GM03348 (cell line): ENCODE measurements at regions not wholly inside any gene's neighbourhood (a gene's known extent, or its start where the extent isn't known, plus 50 kb on each side); places are given as distances from the start of the nearest gene placed in this dataset.

Experiments used
- DNase-seq: peaks from one replicate; pipeline ENCODE4 v3.0.0; 2012; ENCODE audit warnings: low spot score

DNA sequence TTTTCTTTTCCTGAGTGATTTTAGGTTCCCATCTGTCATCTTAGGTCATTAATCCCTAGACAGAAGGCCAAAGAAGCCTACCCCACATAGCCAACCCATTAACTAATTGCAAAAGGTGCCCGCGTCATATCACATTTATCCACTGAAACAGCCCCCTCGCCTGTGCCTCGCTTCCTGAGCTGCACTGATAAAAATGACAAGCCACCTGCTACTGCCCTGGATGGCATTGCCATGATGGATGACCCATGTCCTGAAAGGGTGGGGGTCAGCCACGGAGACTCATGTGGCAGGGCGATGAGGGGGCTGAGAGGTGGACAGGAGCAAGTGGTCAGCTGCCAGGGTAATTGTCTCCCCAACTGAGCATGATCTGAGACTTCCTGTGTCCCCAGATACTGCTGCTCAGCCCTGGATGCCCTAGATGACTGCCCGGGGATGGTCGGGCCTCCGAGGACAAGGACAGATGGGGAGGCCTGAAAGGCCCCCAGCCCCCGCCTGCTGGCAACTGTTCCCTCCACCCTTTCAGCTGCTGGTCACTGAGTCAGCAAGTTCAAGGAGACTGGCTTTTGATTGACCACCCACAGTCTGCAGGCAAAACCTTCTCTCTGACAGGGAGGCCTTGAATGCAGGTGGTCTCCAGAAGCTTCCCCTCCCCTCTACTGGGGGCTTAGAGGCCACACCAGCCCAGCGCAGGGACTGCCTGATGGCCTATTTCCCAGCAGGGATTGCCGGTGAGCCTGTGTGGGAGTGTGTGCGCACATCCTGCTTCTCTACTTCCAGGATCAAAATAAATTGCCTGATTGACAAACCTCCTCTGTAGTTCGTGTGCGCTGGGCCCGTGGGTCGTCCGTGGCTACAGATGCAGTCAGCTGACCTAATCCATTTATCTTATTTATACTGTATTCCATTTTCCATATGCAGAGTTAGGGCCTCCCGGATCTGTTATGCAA, 496.3 kb downstream of the BCOR start:
- no peak for DNase-seq

GRCh38 chrX:39602195-39602594, 495.6 kb downstream of the BCOR start:
- DNase-seq = no peak

GRCh38 chrX:39603230-39603629, 494.5 kb downstream of the BCOR start:
- DNase-seq = no peak

DNA sequence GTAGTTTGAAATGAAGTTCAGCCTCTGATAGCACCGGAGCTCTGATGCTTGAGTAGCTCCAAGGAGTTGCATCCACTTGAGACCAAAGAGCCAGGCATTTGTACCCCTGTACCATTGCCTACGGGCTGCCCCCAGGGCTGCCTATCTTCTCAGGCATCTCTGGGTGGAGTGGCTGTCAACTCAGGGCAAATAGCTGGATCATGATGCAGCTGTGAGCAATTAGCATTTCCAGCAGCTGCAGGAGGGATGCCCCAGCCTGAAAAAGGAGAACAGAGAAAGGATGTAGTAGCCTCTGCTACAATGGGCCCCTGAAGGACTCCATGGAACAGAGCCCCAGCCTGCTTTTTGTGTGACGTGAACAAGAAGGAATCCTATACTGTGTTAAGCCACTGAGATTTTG, 492.6 kb downstream of the BCOR start:
- no peak for DNase-seq

GRCh38 chrX:39605866-39606265, 491.9 kb downstream of the BCOR start:
- no peak for DNase-seq

DNA sequence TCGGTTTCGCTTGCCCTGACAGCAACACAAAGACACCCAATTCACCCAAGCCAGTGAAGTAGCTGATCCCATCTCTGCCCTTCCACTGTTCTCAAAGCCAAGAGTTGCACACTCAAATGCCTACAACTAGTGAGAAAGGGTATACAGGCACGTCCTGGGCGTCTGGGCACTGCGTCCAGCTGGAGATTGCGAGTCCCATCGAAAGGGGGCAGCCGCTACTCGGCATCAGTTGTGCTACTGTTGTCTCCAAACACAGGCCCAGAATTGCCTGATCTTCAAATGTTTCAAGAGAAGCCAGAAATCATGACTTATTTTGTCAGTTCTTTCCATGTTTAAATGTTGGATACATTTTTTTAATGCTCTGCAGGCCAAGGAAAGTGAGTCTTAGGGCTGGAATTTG, 487.8 kb downstream of the BCOR start:
- no peak for DNase-seq

DNA sequence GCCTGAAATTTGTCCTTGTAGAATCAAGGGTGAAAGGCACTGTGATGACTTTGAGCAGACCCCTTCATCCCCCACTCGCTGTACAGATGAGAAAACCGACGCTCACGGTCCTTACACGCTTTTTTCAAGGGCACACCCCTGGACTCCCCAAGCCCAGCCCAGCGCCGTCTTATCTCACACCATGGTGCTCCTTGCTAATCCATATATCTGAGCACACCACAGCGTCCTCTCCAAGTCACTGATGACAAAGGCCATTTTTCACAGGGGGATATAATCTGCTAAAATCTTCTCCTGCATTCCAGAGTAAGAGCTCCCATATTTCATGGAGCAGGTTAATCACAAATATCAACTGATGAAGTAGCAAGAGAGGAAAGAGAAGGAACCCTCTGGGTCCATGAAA, 486.3 kb downstream of the BCOR start:
- no peak for DNase-seq

GRCh38 chrX:39613482-39613995, 484.2 kb downstream of the BCOR start:
- DNase-seq = peak; percentile 5

- DNase-seq = no peak
These were observed 483.6 kb downstream of the BCOR start for GRCh38 chrX:39613997-39614679.

DNA sequence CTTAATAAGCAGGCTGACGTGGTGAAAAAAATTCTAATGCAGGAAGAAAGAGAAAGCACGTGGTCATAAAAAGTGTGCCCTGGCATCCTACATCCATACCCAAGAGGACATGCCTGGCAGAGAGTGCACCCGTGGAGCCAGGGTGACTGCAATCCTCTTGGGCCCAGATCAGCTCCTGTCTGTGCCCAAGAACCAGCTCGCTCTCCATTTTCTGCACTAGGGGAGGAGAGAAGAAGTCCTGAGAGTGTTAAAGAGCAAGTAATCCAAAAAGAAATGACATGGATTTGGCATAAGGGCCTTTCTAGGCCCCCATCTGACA, 483.1 kb downstream of the BCOR start:
- no peak for DNase-seq

DNA sequence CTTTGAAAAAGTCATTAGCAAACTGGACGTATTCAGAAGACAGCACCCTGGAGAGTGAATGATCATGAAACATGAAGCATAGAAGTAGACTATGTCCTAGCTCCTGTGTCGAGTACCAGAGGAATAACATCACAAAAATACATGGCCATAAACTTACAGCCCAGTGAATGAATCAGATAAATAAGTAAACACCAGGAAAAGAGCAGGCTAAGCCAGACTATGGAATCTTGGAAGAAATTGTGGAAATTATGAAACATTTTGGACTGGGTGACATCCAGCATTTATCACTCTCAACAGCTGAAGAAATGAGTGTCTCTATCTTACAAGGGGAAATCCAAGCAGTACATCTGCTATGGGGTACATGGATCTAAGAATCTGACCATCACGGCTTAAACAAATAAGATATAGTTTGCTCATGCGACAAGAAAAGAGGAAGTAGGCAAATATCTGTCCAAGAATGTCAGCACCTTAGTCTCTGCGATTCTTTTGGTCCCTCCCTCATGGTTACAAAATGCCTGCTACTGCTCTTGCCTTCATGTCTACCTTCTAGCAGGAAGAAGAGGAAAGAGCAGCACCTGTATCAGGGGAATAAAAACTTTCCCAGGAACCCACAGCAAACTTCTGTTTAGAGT, 481.5 kb downstream of the BCOR start:
- DNase-seq = no peak

- DNase-seq = no peak
These were observed 481.0 kb downstream of the BCOR start for GRCh38 chrX:39616731-39617130.

- DNase-seq = no peak
These were observed 479.6 kb downstream of the BCOR start for GRCh38 chrX:39618178-39618577.

DNA sequence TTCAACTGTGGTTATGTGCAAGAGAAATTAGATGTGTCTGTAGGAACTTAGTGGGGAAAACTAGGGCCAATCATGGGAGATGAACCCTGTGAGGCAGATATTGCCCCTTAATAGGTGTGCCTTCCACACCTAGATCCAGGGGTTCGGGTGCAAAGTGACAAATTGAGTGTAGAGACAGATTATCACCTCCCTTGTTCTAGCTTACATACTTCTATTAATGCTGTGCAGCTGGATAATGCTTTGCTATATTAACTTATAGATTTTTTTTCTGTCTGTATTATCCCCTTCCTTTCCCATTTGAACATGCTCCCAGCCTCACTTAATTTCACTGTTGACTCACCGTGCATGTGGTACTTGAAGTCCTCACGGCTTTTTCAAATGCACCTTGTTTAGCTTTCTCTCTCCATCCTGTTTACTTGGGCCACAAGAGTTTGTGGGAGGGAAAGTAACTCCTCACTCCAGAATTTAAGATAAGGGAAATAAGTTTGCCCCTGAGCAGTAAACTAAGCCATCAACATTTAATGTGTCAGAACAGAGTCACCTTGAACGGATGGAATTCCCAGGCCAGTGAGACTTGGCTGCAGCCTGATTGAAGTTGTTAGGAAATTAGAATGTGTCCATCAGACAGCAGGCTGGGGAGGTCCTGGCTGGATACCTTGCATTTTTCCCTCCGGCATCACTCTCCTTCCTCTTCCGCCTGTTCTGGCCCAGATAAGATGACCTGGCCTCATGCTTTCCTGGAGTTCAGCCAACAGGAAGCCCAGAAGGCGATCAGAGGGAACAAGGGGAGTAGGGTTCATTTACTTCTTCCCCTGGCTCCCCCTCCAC, 478.4 kb downstream of the BCOR start:
- DNase-seq = no peak

GRCh38 chrX:39624166-39624565, 473.6 kb downstream of the BCOR start:
- DNase-seq = no peak

DNA sequence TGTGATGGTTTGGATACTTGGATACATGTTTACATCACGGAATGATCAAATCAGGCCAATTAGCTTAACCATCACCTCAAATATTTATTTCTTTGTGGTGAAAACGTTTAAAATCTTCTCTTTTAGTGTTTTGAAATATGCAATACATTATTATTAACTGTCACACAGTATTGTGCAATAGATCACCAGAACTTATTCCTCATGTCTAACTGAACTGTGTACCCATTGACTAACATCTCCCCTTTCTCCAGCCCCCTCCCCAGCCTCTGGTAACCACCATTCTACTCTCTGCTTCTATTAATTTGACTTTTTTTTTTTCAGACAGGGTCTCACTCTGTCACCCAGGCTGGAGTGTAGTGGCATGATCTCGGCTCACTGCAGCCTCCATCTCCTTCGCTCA, 471.9 kb downstream of the BCOR start:
- no peak for DNase-seq

- DNase-seq = no peak
These were observed 471.0 kb downstream of the BCOR start for GRCh38 chrX:39626749-39627148.

DNA sequence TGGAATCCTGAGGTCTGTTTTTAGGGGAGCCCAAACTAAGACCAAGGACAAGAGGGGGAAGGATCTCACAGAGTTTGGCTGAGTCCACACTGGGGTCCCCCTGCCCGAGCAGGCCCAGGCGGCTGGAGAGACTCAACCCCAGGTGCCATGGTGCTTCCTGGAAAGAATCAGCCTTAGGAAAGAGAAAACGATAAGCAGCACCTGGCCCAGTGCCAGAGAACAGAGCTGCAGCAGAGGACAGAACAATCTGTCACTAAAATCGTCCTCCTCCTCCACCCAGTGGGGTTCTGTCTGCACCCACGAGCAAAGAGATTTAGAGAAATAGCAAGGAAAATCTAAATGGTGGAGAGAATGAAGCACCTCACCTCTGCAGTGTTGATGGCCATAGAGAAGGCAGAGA, 470.5 kb downstream of the BCOR start:
- no peak for DNase-seq

DNA sequence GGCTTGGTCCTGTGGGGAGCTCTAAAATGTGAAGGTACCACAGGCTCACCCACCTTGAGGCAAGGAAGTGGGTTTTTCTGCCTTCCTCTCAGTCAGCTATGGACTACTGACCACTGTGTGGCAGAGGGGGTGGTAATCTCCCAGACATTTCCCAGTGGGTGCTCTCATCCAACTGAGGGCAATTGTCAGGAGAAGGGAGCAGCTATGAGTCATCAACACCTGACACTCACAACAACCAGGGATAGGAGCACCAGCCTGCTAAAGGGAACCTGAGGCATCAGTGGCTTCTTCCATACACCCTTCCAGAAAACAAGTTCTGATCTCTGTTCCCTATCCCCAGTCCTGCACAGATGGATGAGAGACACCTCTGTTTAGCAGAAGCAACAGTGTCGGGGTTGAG, 468.8 kb downstream of the BCOR start:
- no peak for DNase-seq

- DNase-seq = no peak
These were observed 467.4 kb downstream of the BCOR start for GRCh38 chrX:39630344-39630743.

- DNase-seq = no peak
These were observed 466.2 kb downstream of the BCOR start for GRCh38 chrX:39631276-39632229.
